Ascending aorta (tissue), 2 donors: ENCODE measurements at regions not wholly inside any gene's neighbourhood (a gene's known extent, or its start where the extent isn't known, plus 50 kb on each side); places are given as distances from the start of the nearest gene placed in this dataset.
A peak's percentile ranks its signal among the peaks of the same experiment; 100 is the strongest.

Experiments used
- DNase-seq, 2 donors: peaks; one replicate each; pipeline ENCODE4 v3.0.0-alpha.2; 2019; ENCODE audit warnings: low spot score in 2 of 2
- H3K27ac ChIP-seq, 2 donors: fragments of 200-600 bp; sonication (generic); one replicate each; pipeline ENCODE4 v1.5.1; 2016 to 2017; ENCODE audit warnings: mild to moderate bottlenecking in 1 of 2
- H3K27me3 ChIP-seq: fragments of 200-600 bp; sonication (generic); one replicate; pipeline ENCODE4 v1.5.1; 2017
- H3K36me3 ChIP-seq, 2 donors: fragments of 200-600 bp; sonication (generic); one replicate each; pipeline ENCODE4 v1.5.1; 2016
- H3K4me1 ChIP-seq, 2 donors: fragments of 200-600 bp; sonication (generic); one replicate each; pipeline ENCODE4 v1.5.1; 2016 to 2017; ENCODE audit warnings: mild to moderate bottlenecking in 1 of 2
- H3K4me3 ChIP-seq, 2 donors: fragments of 200-600 bp; sonication (generic); one replicate each; pipeline ENCODE4 v1.5.1; 2016 to 2017; ENCODE audit warnings: mild to moderate bottlenecking in 1 of 2
- H3K9me3 ChIP-seq, 2 donors: fragments of 200-600 bp; sonication (generic); one replicate each; pipeline ENCODE4 v1.5.1; 2016
- CTCF ChIP-seq, 3 experiments: fragments of 200-600 bp in 2 of 3; fragments of 450-650 bp in 1 of 3; sonication (generic) in 2 of 3; IDR thresholded peaks; one replicate each; pipeline ENCODE4 v1.5.1; 2016 to 2019; ENCODE audit warnings: antibody characterized with exemption in 3 of 3, mild to moderate bottlenecking in 1 of 3, moderate library complexity in 1 of 3
- intact Hi-C: fragments of 100-400 bp; cut with DNase I; formaldehyde crosslinking; loops from one replicate; pipeline ENCODE4 v1.15.1; 2023

GRCh38 chr6:139766796-139767195 lies 392.3 kb upstream of the CITED2 start:
- H3K27ac ChIP-seq: no peak overlapping the region
- intact Hi-C loops: loop anchor here (10.0 kb wide), 3 partner anchors 178 to 308 kb away; no protein-coding TSS in a partner anchor
- no peak for DNase-seq

GRCh38 chr6:139765825-139766285 lies 391.4 kb upstream of the CITED2 start:
- DNase-seq: no peak
- Histone ChIP-seq H3K4me3 (no peak overlapping the region), H3K27ac (peak overlapping the region in 1 of 2 donors; percentile 83), H3K9me3 (no peaks in the 10 kb centered on the region), H3K4me1 (peaks cover 3 to 24% of the 10 kb centered on the region in 2 donors), H3K36me3 (no peaks in the 10 kb centered on the region), H3K27me3 (no peaks in the 10 kb centered on the region)
- TF ChIP-seq CTCF (IDR thresholded peaks at IDR 0.05): no peak
- intact Hi-C loops: loop anchor here (10.0 kb wide), 3 partner anchors 179 to 309 kb away; no protein-coding TSS in a partner anchor

More at GRCh38 chr6:139766796-139767195, 392.3 kb upstream of the CITED2 start:
- Histone ChIP-seq H3K4me1 (peaks cover 3 to 24% of the 10 kb centered on the region in 2 donors), H3K4me3 (no peak overlapping the region), H3K36me3 (no peaks in the 10 kb centered on the region), H3K27me3 (no peaks in the 10 kb centered on the region), H3K9me3 (no peaks in the 10 kb centered on the region)
- no peak for TF ChIP-seq CTCF (IDR thresholded peaks at IDR 0.05)

- Histone ChIP-seq H3K4me3 (peak overlapping the region in 1 of 2 donors; percentile 7), H3K4me1 (peaks cover 3 to 24% of the 10 kb centered on the region in 2 donors), H3K27ac (peak overlapping the region; percentile 80 to 83), H3K27me3 (no peaks in the 10 kb centered on the region), H3K36me3 (no peaks in the 10 kb centered on the region), H3K9me3 (no peaks in the 10 kb centered on the region)
- DNase-seq: peak in 1 of 2 donors; percentile 71
- no peak for TF ChIP-seq CTCF (IDR thresholded peaks at IDR 0.05)
- intact Hi-C loops: loop anchor here (5.0 to 10.0 kb wide), 5 partner anchors 157 to 392 kb away; partner anchors contain the start of gene CITED2
Observed at GRCh38 chr6:139764498-139764986, 390.1 kb upstream of the CITED2 start.

- Histone ChIP-seq H3K27me3 (no peaks in the 10 kb centered on the region), H3K27ac (peak overlapping the region; percentile 80 to 83)
Observed at GRCh38 chr6:139763468-139764210, 389.2 kb upstream of the CITED2 start.

GRCh38 chr6:139762587-139763031 lies 388.2 kb upstream of the CITED2 start:
- H3K27me3 ChIP-seq: no peaks in the 10 kb centered on the region
- H3K9me3 ChIP-seq: no peaks in the 10 kb centered on the region
- no peak overlapping the region for H3K4me3 ChIP-seq
- H3K36me3 ChIP-seq: no peaks in the 10 kb centered on the region
- no peak for DNase-seq
- H3K4me1 ChIP-seq: peaks cover 3 to 26% of the 10 kb centered on the region in 2 donors
- no peak overlapping the region for H3K27ac ChIP-seq
- intact Hi-C loops: loop anchor here (5.0 to 10.0 kb wide), 5 partner anchors 155 to 390 kb away; partner anchors contain the start of gene CITED2
- no peak for TF ChIP-seq CTCF (IDR thresholded peaks at IDR 0.05)

More at GRCh38 chr6:139763468-139764210, 389.2 kb upstream of the CITED2 start:
- Histone ChIP-seq H3K4me1 (peaks cover 3 to 24% of the 10 kb centered on the region in 2 donors), H3K4me3 (no peak overlapping the region), H3K9me3 (no peaks in the 10 kb centered on the region), H3K36me3 (no peaks in the 10 kb centered on the region)
- no peak for TF ChIP-seq CTCF (IDR thresholded peaks at IDR 0.05)
- DNase-seq: no peak
- intact Hi-C loops: loop anchor here (5.0 to 10.0 kb wide), 5 partner anchors 156 to 391 kb away; partner anchors contain the start of gene CITED2
